Fibroblast of skin of scalp (primary cell): ENCODE measurements at regions not wholly inside any gene's neighbourhood (a gene's known extent, or its start where the extent isn't known, plus 50 kb on each side); places are given as distances from the start of the nearest gene placed in this dataset.
"Not testable (repeated sequence)": the region's sequence is repeated elsewhere in the genome, so short reads cannot be mapped to it uniquely, and the experiment has no call there.

Experiments used
- DNase-seq: peaks from one replicate; pipeline ENCODE4 v3.0.0-alpha.2; 2013

GRCh38 chr12:23197266-23197665 is 572.3 kb downstream of the ETNK1 start:
- DNase-seq = no peak

GRCh38 chr12:23202728-23203127 is 577.8 kb downstream of the ETNK1 start:
- no peak for DNase-seq

GRCh38 chr12:23204933-23205778 is 580.2 kb downstream of the ETNK1 start:
- DNase-seq = peak; percentile 55

GRCh38 chr12:23209793-23210192 is 584.8 kb downstream of the ETNK1 start:
- no peak for DNase-seq

- DNase-seq = no peak
Measured at GRCh38 chr12:23210573-23210972, 585.6 kb downstream of the ETNK1 start.

GRCh38 chr12:23211384-23212320 is 586.7 kb downstream of the ETNK1 start:
- no peak for DNase-seq

GRCh38 chr12:23217158-23217557 is 592.2 kb downstream of the ETNK1 start:
- no peak for DNase-seq

- no peak for DNase-seq
Measured at GRCh38 chr12:23217667-23218066, 592.7 kb downstream of the ETNK1 start.

GRCh38 chr12:23221066-23221465 is 596.1 kb downstream of the ETNK1 start:
- DNase-seq = no peak

- DNase-seq = no peak
Measured at GRCh38 chr12:23221926-23222325, 597.0 kb downstream of the ETNK1 start.

GRCh38 chr12:23222801-23223200 is 597.8 kb downstream of the ETNK1 start:
- DNase-seq = no peak

GRCh38 chr12:23228101-23228500 is 603.1 kb downstream of the ETNK1 start:
- no peak for DNase-seq

GRCh38 chr12:23230899-23231298 is 605.9 kb downstream of the ETNK1 start:
- no peak for DNase-seq

GRCh38 chr12:23236066-23236780 is 611.3 kb downstream of the ETNK1 start:
- DNase-seq = no peak

GRCh38 chr12:23236811-23237210 is 611.8 kb downstream of the ETNK1 start:
- DNase-seq = no peak

GRCh38 chr12:23238190-23238589 is 613.2 kb downstream of the ETNK1 start:
- no peak for DNase-seq

- no peak for DNase-seq
Measured at GRCh38 chr12:23238957-23239356, 614.0 kb downstream of the ETNK1 start.

- DNase-seq = no peak
Measured at GRCh38 chr12:23245186-23245585, 620.2 kb downstream of the ETNK1 start.

GRCh38 chr12:23253191-23253590 is 628.2 kb downstream of the ETNK1 start:
- no peak for DNase-seq

GRCh38 chr12:23253910-23254309 is 628.9 kb downstream of the ETNK1 start:
- not testable (repeated sequence) for DNase-seq

GRCh38 chr12:23259558-23259957 is 634.6 kb downstream of the ETNK1 start:
- no peak for DNase-seq

- no peak for DNase-seq
Measured at GRCh38 chr12:23262670-23263069, 637.7 kb downstream of the ETNK1 start.

GRCh38 chr12:23277831-23278230 is 652.9 kb downstream of the ETNK1 start:
- no peak for DNase-seq
